ENCODE measurements at regions not wholly inside any gene's neighbourhood (a gene's known extent, or its start where the extent isn't known, plus 50 kb on each side); places are given as distances from the start of the nearest gene placed in this dataset.

DNA sequence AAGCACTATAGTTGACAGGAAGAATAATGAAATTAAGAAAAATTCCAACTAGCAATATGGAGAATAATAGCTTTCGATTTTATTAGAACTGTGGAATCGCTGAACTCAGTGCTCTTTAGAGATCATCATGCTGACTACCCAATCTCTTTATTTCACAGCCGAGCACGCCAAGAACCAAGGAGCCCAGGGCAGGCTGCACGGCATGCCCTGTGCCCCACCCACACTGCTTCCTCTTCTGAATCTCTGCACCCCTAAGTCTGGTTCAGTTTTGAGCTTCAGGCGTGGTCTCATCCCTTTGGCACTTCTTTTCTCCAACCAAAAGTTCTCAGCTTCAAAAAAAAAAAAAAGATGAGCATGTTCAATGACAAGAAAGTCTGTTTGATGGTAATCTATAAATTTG lies 92.4 kb upstream of the ZNF800 start (continued):
- no peak for TF ChIP-seq ZNF274 (IDR thresholded peaks at IDR 0.05; ENCODE audit: low read depth, low read length)

DNA sequence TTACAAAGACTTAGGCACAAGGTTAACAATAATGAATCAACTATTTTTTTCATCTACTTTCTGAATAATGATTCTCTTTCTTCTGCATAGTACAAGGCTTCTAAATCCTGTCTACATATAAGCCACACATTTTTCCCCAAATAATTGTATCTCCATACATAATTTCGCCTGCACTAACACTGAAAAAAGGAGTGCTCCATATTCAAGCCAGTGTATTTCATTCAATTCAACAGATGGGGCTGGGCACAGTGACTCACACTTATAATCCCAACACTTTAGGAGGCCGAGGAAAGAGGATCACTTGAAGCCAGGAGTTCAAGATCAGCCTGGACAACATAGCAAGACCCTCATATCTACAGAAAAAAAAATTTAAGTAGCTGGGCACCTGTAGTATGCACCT lies 86.0 kb upstream of the ZNF800 start:
- ATAC-seq: no peak

More for the DNA sequence above, 86.0 kb upstream of the ZNF800 start:
- no peaks in the 10 kb centered on the region for H3K9me2 ChIP-seq (ENCODE audit: insufficient read depth)
- no peaks in the 10 kb centered on the region for H3K9me3 ChIP-seq (ENCODE audit: control insufficient read depth in 1 of 2, insufficient read depth in 1 of 2, low read depth in 1 of 2, low read length in 2 of 2)
- intact Hi-C loops (cut with micrococcal nuclease): no loop called here
- DNase-seq (ENCODE audit: low read depth, low spot score): no peak
- RAD21 ChIA-PET (ENCODE audit: low non-redundant PET in 1 of 2, low total read pairs in 2 of 2, uncharacterized antibody in 2 of 2, unreplicated experiment in 2 of 2): no interaction called here
- POLR2A ChIA-PET: no interaction called here
- no peak overlapping the region for H3K9ac ChIP-seq (ENCODE audit: low read length)
- H3K4me3 ChIP-seq (replicated peaks in 1 of 2; ENCODE audit: low read depth in 1 of 2, low read length in 2 of 2): no peak overlapping the region
- no peaks in the 10 kb centered on the region for H3K79me2 ChIP-seq (ENCODE audit: insufficient read depth, low read length)
- H3K36me3 ChIP-seq (ENCODE audit: control insufficient read depth in 1 of 2, insufficient read depth in 2 of 2, low read length in 2 of 2): no peaks in the 10 kb centered on the region
- H3K27me3 ChIP-seq (ENCODE audit: insufficient read depth, low read length): peaks cover 49% of the 10 kb centered on the region
- no peaks in the 10 kb centered on the region; the same call in 1 of the 2 replicates for H4K20me1 ChIP-seq (ENCODE audit: insufficient read depth)
- 0 out of 4 replicates have a peak, but pooled peaks cover 0 to 2% of the 10 kb centered on the region in 2 experiments for H3K4me1 ChIP-seq (ENCODE audit: control insufficient read depth in 1 of 2, insufficient read depth in 2 of 2, low read length in 2 of 2)
- CTCF ChIA-PET: interaction anchor here (0.6 kb wide), 1 partner anchor 26 kb away, joined by 3 read pairs; no protein-coding TSS in a partner anchor
- TF ChIP-seq ZFX (IDR thresholded peaks at IDR 0.05) (no peak), YY1 (IDR thresholded peaks at IDR 0.05; ENCODE audit: extremely low read depth, insufficient replicate concordance, low read depth, low read length) (no peak), EZH2phosphoT487 (IDR thresholded peaks at IDR 0.05; ENCODE audit: borderline replicate concordance) (no peak), EGR1 (IDR thresholded peaks at IDR 0.05; ENCODE audit: low read depth) (no peak), TCF7L2 (IDR thresholded peaks at IDR 0.05; ENCODE audit: borderline replicate concordance, extremely low read depth, insufficient read depth, insufficient read length) (no peak), FOSL1 (IDR thresholded peaks at IDR 0.05; ENCODE audit: low read depth) (no peak), SP1 (IDR thresholded peaks at IDR 0.05; ENCODE audit: low read depth) (no peak)
- TF ChIP-seq, protein P1, sequence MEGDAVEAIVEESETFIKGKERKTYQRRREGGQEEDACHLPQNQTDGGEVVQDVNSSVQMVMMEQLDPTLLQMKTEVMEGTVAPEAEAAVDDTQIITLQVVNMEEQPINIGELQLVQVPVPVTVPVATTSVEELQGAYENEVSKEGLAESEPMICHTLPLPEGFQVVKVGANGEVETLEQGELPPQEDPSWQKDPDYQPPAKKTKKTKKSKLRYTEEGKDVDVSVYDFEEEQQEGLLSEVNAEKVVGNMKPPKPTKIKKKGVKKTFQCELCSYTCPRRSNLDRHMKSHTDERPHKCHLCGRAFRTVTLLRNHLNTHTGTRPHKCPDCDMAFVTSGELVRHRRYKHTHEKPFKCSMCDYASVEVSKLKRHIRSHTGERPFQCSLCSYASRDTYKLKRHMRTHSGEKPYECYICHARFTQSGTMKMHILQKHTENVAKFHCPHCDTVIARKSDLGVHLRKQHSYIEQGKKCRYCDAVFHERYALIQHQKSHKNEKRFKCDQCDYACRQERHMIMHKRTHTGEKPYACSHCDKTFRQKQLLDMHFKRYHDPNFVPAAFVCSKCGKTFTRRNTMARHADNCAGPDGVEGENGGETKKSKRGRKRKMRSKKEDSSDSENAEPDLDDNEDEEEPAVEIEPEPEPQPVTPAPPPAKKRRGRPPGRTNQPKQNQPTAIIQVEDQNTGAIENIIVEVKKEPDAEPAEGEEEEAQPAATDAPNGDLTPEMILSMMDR (IDR thresholded peaks at IDR 0.05 in 2 of 3, conservative IDR thresholded peaks at IDR 0.05 in 1 of 3; ENCODE audit: borderline replicate concordance in 1 of 3, insufficient read depth in 1 of 3, low read depth in 2 of 3, low read length in 2 of 3): no peak
- H3K27ac ChIP-seq (ENCODE audit: low read depth, low read length): no peak overlapping the region
- no peak overlapping the region for H3K4me2 ChIP-seq (ENCODE audit: low read length)
- no peak overlapping the region for H2AFZ ChIP-seq (ENCODE audit: low read depth, low read length, poor library complexity, severe bottlenecking)
- no TSS peak for BruUV-seq (replicated peaks)

Data from HCT116 (cell line).